Thoracic aorta (tissue), 2 donors: ENCODE measurements at regions not wholly inside any gene's neighbourhood (a gene's known extent, or its start where the extent isn't known, plus 50 kb on each side); places are given as distances from the start of the nearest gene placed in this dataset.
"Not testable (repeated sequence)": the region's sequence is repeated elsewhere in the genome, so short reads cannot be mapped to it uniquely, and the experiment has no call there.

Experiments
- ATAC-seq: fragments of 150-250 bp; one replicate; pipeline ENCODE4 v1.8.0; 2017; ENCODE audit warnings: low read depth; ENCODE audit not compliant: insufficient number of reproducible peaks, low FRiP score
- DNase-seq: peaks from one replicate; pipeline ENCODE4 v3.0.0-alpha.2; 2020; ENCODE audit warnings: low spot score
- H3K27ac ChIP-seq, 2 donors: fragments of 200-600 bp; sonication (generic); 1 replicate in 1 of 2; 2 replicates in 1 of 2; pipeline ENCODE4 v1.5.1; 2016; ENCODE audit warnings: mild to moderate bottlenecking in 2 of 2, moderate library complexity in 2 of 2
- H3K27me3 ChIP-seq: fragments of 200-600 bp; sonication (generic); replicated peaks from 2 replicates; pipeline ENCODE4 v1.6.0; 2016; ENCODE audit warnings: mild to moderate bottlenecking; ENCODE audit not compliant: insufficient read depth
- H3K36me3 ChIP-seq: fragments of 200-600 bp; sonication (generic); one replicate; pipeline ENCODE4 v1.5.1; 2016
- H3K4me1 ChIP-seq, 2 donors: fragments of 200-600 bp; sonication (generic); 1 replicate in 1 of 2; 2 replicates in 1 of 2; pipeline versions ENCODE4 v1.5.1 to v1.6.0; 2016; ENCODE audit warnings: low read depth in 2 of 2, mild to moderate bottlenecking in 1 of 2; ENCODE audit not compliant: control insufficient read depth in 1 of 2
- H3K4me3 ChIP-seq: fragments of 200-600 bp; sonication (generic); 2 replicates; pipeline ENCODE4 v1.5.1; 2016; ENCODE audit warnings: mild to moderate bottlenecking
- H3K9me3 ChIP-seq: fragments of 200-600 bp; sonication (generic); 2 replicates; pipeline ENCODE4 v1.5.1; 2016
- CTCF ChIP-seq: fragments of 200-600 bp; sonication (generic); IDR thresholded peaks from one replicate; pipeline ENCODE4 v1.5.1; 2019; ENCODE audit warnings: antibody characterized with exemption

DNA sequence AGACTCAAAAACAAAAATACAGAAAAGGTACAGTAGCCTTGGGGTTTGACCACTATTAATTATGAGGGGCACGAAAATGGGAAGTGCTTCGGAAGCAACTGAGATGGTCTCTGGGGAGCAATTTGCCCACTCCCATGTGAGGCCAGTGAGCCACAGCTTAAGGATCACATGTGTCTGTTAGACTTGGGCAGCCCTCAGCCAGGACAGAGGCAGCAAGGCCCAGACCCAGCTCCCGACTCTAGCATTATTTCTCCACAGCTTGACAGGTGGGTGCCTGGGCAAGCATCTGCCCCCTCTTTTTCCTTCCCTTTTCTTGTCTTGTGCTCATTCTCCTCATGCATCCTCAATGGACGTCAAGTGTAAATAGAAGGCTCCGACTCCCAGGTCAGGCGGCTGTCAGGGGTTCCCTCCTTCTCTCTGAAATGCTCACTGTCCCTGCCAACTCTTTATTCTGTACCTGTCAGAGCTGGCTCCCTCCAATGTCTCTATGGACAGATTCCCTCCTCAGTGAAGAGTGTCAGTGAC, 137.0 kb upstream of the RCN1 start:
- no peaks in the 10 kb centered on the region for H3K9me3 ChIP-seq
- DNase-seq, result no peak
- no peaks in the 10 kb centered on the region for H3K36me3 ChIP-seq
- no peak for ATAC-seq
- H3K4me3 ChIP-seq, result no peak overlapping the region
- no peak for TF ChIP-seq CTCF
- H3K27ac ChIP-seq, result no peak overlapping the region
- no peaks in the 10 kb centered on the region for H3K27me3 ChIP-seq
- H3K4me1 ChIP-seq, result no peaks in the 10 kb centered on the region

- not testable (repeated sequence) for H3K27ac ChIP-seq, H3K27me3 ChIP-seq, H3K36me3 ChIP-seq, H3K4me1 ChIP-seq, H3K4me3 ChIP-seq, ATAC-seq, DNase-seq, H3K9me3 ChIP-seq
Observed at GRCh38 chr11:31949733-31950200, 138.6 kb upstream of the PAX6 start.

- ATAC-seq, result no peak
- no peak for DNase-seq
- H3K4me3 ChIP-seq, result no peak overlapping the region
Observed at GRCh38 chr11:31947051-31947450, 135.9 kb upstream of the PAX6 start.

GRCh38 chr11:31943056-31943780, 132.1 kb upstream of the PAX6 start:
- no peak overlapping the region for H3K27ac ChIP-seq
- TF ChIP-seq CTCF, result no peak
- ATAC-seq, result no peak
- H3K27me3 ChIP-seq, result no peaks in the 10 kb centered on the region
- DNase-seq, result no peak
- no peaks in the 10 kb centered on the region for H3K9me3 ChIP-seq
- no peaks in the 10 kb centered on the region for H3K4me1 ChIP-seq
- H3K4me3 ChIP-seq, result no peak overlapping the region
- no peaks in the 10 kb centered on the region for H3K36me3 ChIP-seq

More at GRCh38 chr11:31947051-31947450, 135.9 kb upstream of the PAX6 start:
- H3K9me3 ChIP-seq, result no peaks in the 10 kb centered on the region
- TF ChIP-seq CTCF, result no peak
- H3K27ac ChIP-seq, result no peak overlapping the region
- H3K27me3 ChIP-seq, result no peaks in the 10 kb centered on the region
- no peaks in the 10 kb centered on the region for H3K36me3 ChIP-seq
- H3K4me1 ChIP-seq, result no peaks in the 10 kb centered on the region

GRCh38 chr11:31940371-31941037, 129.4 kb upstream of the PAX6 start:
- H3K27me3 ChIP-seq, result no peaks in the 10 kb centered on the region
- TF ChIP-seq CTCF, result no peak
- no peak for ATAC-seq

More at GRCh38 chr11:31940371-31941037, 129.4 kb upstream of the PAX6 start:
- no peak overlapping the region for H3K27ac ChIP-seq
- DNase-seq, result no peak
- H3K36me3 ChIP-seq, result no peaks in the 10 kb centered on the region
- H3K4me1 ChIP-seq, result no peaks in the 10 kb centered on the region
- no peaks in the 10 kb centered on the region for H3K9me3 ChIP-seq
- H3K4me3 ChIP-seq, result no peak overlapping the region
